ENCODE measurements at regions not wholly inside any gene's neighbourhood (a gene's known extent, or its start where the extent isn't known, plus 50 kb on each side); places are given as distances from the start of the nearest gene placed in this dataset.

- H3K9me2 ChIP-seq (ENCODE audit: insufficient read depth) = no peaks in the 10 kb centered on the region
- no peaks in the 10 kb centered on the region for H3K36me3 ChIP-seq (ENCODE audit: low read depth)
- no peak for DNase-seq
- H3K79me2 ChIP-seq (ENCODE audit: insufficient read depth) = no peaks in the 10 kb centered on the region
- in situ Hi-C loops (cut with MboI) = no loop called here
- no peak overlapping the region for H3K4me2 ChIP-seq (ENCODE audit: unreplicated experiment)
- WGBS, 2 experiments (ENCODE audit: low coverage in 1 of 2, low lambda C conversion rate in 2 of 2, missing lambda C conversion rate in 2 of 2) = 64% methylated on average over 2 of the region's 2 CpGs
- no peaks in the 10 kb centered on the region for H3F3A ChIP-seq (ENCODE audit: insufficient read depth)
- TF ChIP-seq EZH2phosphoT487 (IDR thresholded peaks at IDR 0.05; ENCODE audit: insufficient read depth, low read depth) = no peak
- TF ChIP-seq EZH2 (IDR thresholded peaks at IDR 0.05; ENCODE audit: insufficient read depth, poor library complexity, severe bottlenecking) = no peak
- no peak overlapping the region for H2AFZ ChIP-seq
- H4K20me1 ChIP-seq (ENCODE audit: insufficient read depth) = no peaks in the 10 kb centered on the region
- H3K9me3 ChIP-seq (ENCODE audit: low read depth) = no peaks in the 10 kb centered on the region
- H3K4me3 ChIP-seq = no peak overlapping the region
- no peaks in the 10 kb centered on the region for H3K27me3 ChIP-seq (replicated peaks; ENCODE audit: insufficient read depth)
- no peak overlapping the region for H3K27ac ChIP-seq
- H3K9ac ChIP-seq = no peak overlapping the region
- H3K4me1 ChIP-seq (ENCODE audit: insufficient read depth) = no peaks in the 10 kb centered on the region
These were observed 1224.1 kb upstream of the SEL1L start for GRCh38 chr14:82757776-82758175.

- in situ Hi-C loops (cut with MboI) = no loop called here
These were observed 1226.0 kb upstream of the SEL1L start for GRCh38 chr14:82759656-82760055.

GRCh38 chr14:82766123-82766522 lies 1232.5 kb upstream of the SEL1L start:
- DNase-seq = no peak
- no peak for TF ChIP-seq EZH2phosphoT487 (IDR thresholded peaks at IDR 0.05; ENCODE audit: insufficient read depth, low read depth)
- TF ChIP-seq EZH2 (IDR thresholded peaks at IDR 0.05; ENCODE audit: insufficient read depth, poor library complexity, severe bottlenecking) = no peak
- WGBS, 2 experiments (ENCODE audit: low coverage in 1 of 2, low lambda C conversion rate in 2 of 2, missing lambda C conversion rate in 2 of 2) = 32 to 43% methylated on average over 5 of the region's 5 CpGs
- no peaks in the 10 kb centered on the region for H3F3A ChIP-seq (ENCODE audit: insufficient read depth)
- in situ Hi-C loops (cut with MboI) = no loop called here
- no peaks in the 10 kb centered on the region for H3K9me2 ChIP-seq (ENCODE audit: insufficient read depth)
- H3K4me2 ChIP-seq (ENCODE audit: unreplicated experiment) = no peak overlapping the region
- H3K27me3 ChIP-seq (replicated peaks; ENCODE audit: insufficient read depth) = no peaks in the 10 kb centered on the region
- H4K20me1 ChIP-seq (ENCODE audit: insufficient read depth) = no peaks in the 10 kb centered on the region
- H3K9me3 ChIP-seq (ENCODE audit: low read depth) = no peaks in the 10 kb centered on the region
- H3K4me1 ChIP-seq (ENCODE audit: insufficient read depth) = no peaks in the 10 kb centered on the region
- H3K27ac ChIP-seq = no peak overlapping the region
- no peak overlapping the region for H2AFZ ChIP-seq
- no peaks in the 10 kb centered on the region for H3K36me3 ChIP-seq (ENCODE audit: low read depth)
- H3K9ac ChIP-seq = no peak overlapping the region
- no peak overlapping the region for H3K4me3 ChIP-seq
- H3K79me2 ChIP-seq (ENCODE audit: insufficient read depth) = no peaks in the 10 kb centered on the region

More at GRCh38 chr14:82759656-82760055, 1226.0 kb upstream of the SEL1L start:
- Histone ChIP-seq H3K4me1 (ENCODE audit: insufficient read depth) (no peaks in the 10 kb centered on the region), H4K20me1 (ENCODE audit: insufficient read depth) (no peaks in the 10 kb centered on the region), H3K27me3 (replicated peaks; ENCODE audit: insufficient read depth) (no peaks in the 10 kb centered on the region), H3K4me2 (ENCODE audit: unreplicated experiment) (no peak overlapping the region), H3K27ac (no peak overlapping the region), H3K79me2 (ENCODE audit: insufficient read depth) (no peaks in the 10 kb centered on the region), H3K9me2 (ENCODE audit: insufficient read depth) (no peaks in the 10 kb centered on the region), H2AFZ (no peak overlapping the region), H3K9ac (no peak overlapping the region), H3K4me3 (no peak overlapping the region), H3K9me3 (ENCODE audit: low read depth) (no peaks in the 10 kb centered on the region), H3F3A (ENCODE audit: insufficient read depth) (no peaks in the 10 kb centered on the region), H3K36me3 (ENCODE audit: low read depth) (no peaks in the 10 kb centered on the region)
- no peak for DNase-seq
- 75 to 79% methylated on average over 3 of the region's 3 CpGs for WGBS, 2 experiments (ENCODE audit: low coverage in 1 of 2, low lambda C conversion rate in 2 of 2, missing lambda C conversion rate in 2 of 2)
- no peak for TF ChIP-seq EZH2 (IDR thresholded peaks at IDR 0.05; ENCODE audit: insufficient read depth, poor library complexity, severe bottlenecking)
- TF ChIP-seq EZH2phosphoT487 (IDR thresholded peaks at IDR 0.05; ENCODE audit: insufficient read depth, low read depth) = no peak

- Histone ChIP-seq H3K9me3 (ENCODE audit: low read depth) (no peaks in the 10 kb centered on the region), H3K36me3 (ENCODE audit: low read depth) (no peaks in the 10 kb centered on the region), H3K9ac (no peak overlapping the region), H3K27ac (no peak overlapping the region), H3K79me2 (ENCODE audit: insufficient read depth) (no peaks in the 10 kb centered on the region), H3F3A (ENCODE audit: insufficient read depth) (no peaks in the 10 kb centered on the region), H3K4me3 (no peak overlapping the region), H2AFZ (no peak overlapping the region), H3K27me3 (replicated peaks; ENCODE audit: insufficient read depth) (no peaks in the 10 kb centered on the region), H3K9me2 (ENCODE audit: insufficient read depth) (no peaks in the 10 kb centered on the region), H3K4me2 (ENCODE audit: unreplicated experiment) (no peak overlapping the region), H3K4me1 (ENCODE audit: insufficient read depth) (no peaks in the 10 kb centered on the region), H4K20me1 (ENCODE audit: insufficient read depth) (no peaks in the 10 kb centered on the region)
- no peak for DNase-seq
- in situ Hi-C loops (cut with MboI) = no loop called here
- TF ChIP-seq EZH2 (IDR thresholded peaks at IDR 0.05; ENCODE audit: insufficient read depth, poor library complexity, severe bottlenecking) (no peak), EZH2phosphoT487 (IDR thresholded peaks at IDR 0.05; ENCODE audit: insufficient read depth, low read depth) (no peak)
- 1 to 2% methylated on average over 3 of the region's 3 CpGs for WGBS, 2 experiments (ENCODE audit: low coverage in 1 of 2, low lambda C conversion rate in 2 of 2, missing lambda C conversion rate in 2 of 2)
These were observed 1233.3 kb upstream of the SEL1L start for GRCh38 chr14:82766996-82767395.

- Histone ChIP-seq H3K4me2 (ENCODE audit: unreplicated experiment) (no peak overlapping the region), H3K9me2 (ENCODE audit: insufficient read depth) (no peaks in the 10 kb centered on the region), H3K27ac (no peak overlapping the region), H4K20me1 (ENCODE audit: insufficient read depth) (no peaks in the 10 kb centered on the region), H3K9ac (no peak overlapping the region), H3F3A (ENCODE audit: insufficient read depth) (no peaks in the 10 kb centered on the region), H3K4me3 (no peak overlapping the region), H3K9me3 (ENCODE audit: low read depth) (no peaks in the 10 kb centered on the region), H3K4me1 (ENCODE audit: insufficient read depth) (no peaks in the 10 kb centered on the region), H3K79me2 (ENCODE audit: insufficient read depth) (no peaks in the 10 kb centered on the region), H3K36me3 (ENCODE audit: low read depth) (no peaks in the 10 kb centered on the region), H3K27me3 (replicated peaks; ENCODE audit: insufficient read depth) (no peaks in the 10 kb centered on the region), H2AFZ (no peak overlapping the region)
- in situ Hi-C loops (cut with MboI) = no loop called here
- no peak for DNase-seq
- TF ChIP-seq EZH2phosphoT487 (IDR thresholded peaks at IDR 0.05; ENCODE audit: insufficient read depth, low read depth) = no peak
- no peak for TF ChIP-seq EZH2 (IDR thresholded peaks at IDR 0.05; ENCODE audit: insufficient read depth, poor library complexity, severe bottlenecking)
- 65 to 67% methylated on average over 1 of the region's 1 CpG for WGBS, 2 experiments (ENCODE audit: low coverage in 1 of 2, low lambda C conversion rate in 2 of 2, missing lambda C conversion rate in 2 of 2)
These were observed 1243.3 kb upstream of the SEL1L start for GRCh38 chr14:82776958-82777357.
